HCT116 (cell line): ENCODE measurements at regions not wholly inside any gene's neighbourhood (a gene's known extent, or its start where the extent isn't known, plus 50 kb on each side); places are given as distances from the start of the nearest gene placed in this dataset.
"Not testable (repeated sequence)": the region's sequence is repeated elsewhere in the genome, so short reads cannot be mapped to it uniquely, and the experiment has no call there.

Experiments
- CEBPB ChIP-seq: IDR thresholded peaks from 2 replicates; pipeline ENCODE4 v1.6.1; 2012; ENCODE audit warnings: low read depth
- CTCF ChIP-seq, 3 experiments: fragments of 200-600 bp in 1 of 3; sonication (generic) in 1 of 3; IDR thresholded peaks in 2 of 3; conservative IDR thresholded peaks in 1 of 3; 2 replicates each; pipeline ENCODE4 v1.5.1; 2012 to 2017; ENCODE audit warnings: low read depth in 2 of 3, low read length in 2 of 3, antibody characterized with exemption in 1 of 3, borderline replicate concordance in 1 of 3, control low read depth in 1 of 3, mild to moderate bottlenecking in 1 of 3, mixed read lengths in 1 of 3, mixed run types in 1 of 3, moderate library complexity in 1 of 3; ENCODE audit not compliant: insufficient read depth in 1 of 3
- EGR1 ChIP-seq: IDR thresholded peaks from 2 replicates; pipeline ENCODE4 v1.6.1; 2012; ENCODE audit warnings: low read depth
- EZH2 ChIP-seq: fragments of 200-600 bp; sonication (generic); IDR thresholded peaks from 2 replicates; pipeline ENCODE4 v1.6.1; 2017; ENCODE audit warnings: antibody characterized with exemption, mixed run types
- EZH2phosphoT487 ChIP-seq: fragments of 200-600 bp; IDR thresholded peaks from 2 replicates; pipeline ENCODE4 v1.6.1; 2018; ENCODE audit warnings: antibody characterized with exemption, borderline replicate concordance
- FOSL1 ChIP-seq: IDR thresholded peaks from 2 replicates; pipeline ENCODE4 v1.6.1; 2012; ENCODE audit warnings: low read depth
- MAX ChIP-seq: IDR thresholded peaks from 2 replicates; pipeline ENCODE4 v1.6.1; 2012
- POLR2A ChIP-seq: IDR thresholded peaks from 2 replicates; pipeline ENCODE4 v1.7.0; 2011; ENCODE audit warnings: borderline replicate concordance; ENCODE audit not compliant: insufficient read depth, insufficient read length; ENCODE audit errors: extremely low read depth
- POLR2AphosphoS5 ChIP-seq: IDR thresholded peaks from 2 replicates; pipeline ENCODE4 v1.6.1; 2011; ENCODE audit warnings: mild to moderate bottlenecking, low read depth, low read length, moderate library complexity
- RAD21 ChIP-seq: IDR thresholded peaks from 2 replicates; pipeline ENCODE4 v1.6.1; 2012; ENCODE audit warnings: low read depth, mild to moderate bottlenecking
- REST ChIP-seq: IDR thresholded peaks from 2 replicates; pipeline ENCODE4 v1.6.1; 2012; ENCODE audit warnings: low read depth
- SRF ChIP-seq: IDR thresholded peaks from 2 replicates; pipeline ENCODE4 v1.6.1; 2012; ENCODE audit warnings: low read depth
- ZNF274 ChIP-seq: fragments of 200-500 bp; sonication (Bioruptor generic); IDR thresholded peaks from 2 replicates; pipeline ENCODE4 v1.6.1; 2014; ENCODE audit warnings: mild to moderate bottlenecking, low read depth, low read length, inconsistent platforms

- not testable (repeated sequence) for TF ChIP-seq POLR2AphosphoS5; CTCF (IDR thresholded peaks at IDR 0.05 in 2 of 3, conservative IDR thresholded peaks at IDR 0.05 in 1 of 3; ENCODE audit: borderline replicate concordance in 1 of 3, insufficient read depth in 1 of 3, low read depth in 2 of 3, low read length in 2 of 3); FOSL1; ZNF274; POLR2A; SRF; EZH2; CEBPB; REST; MAX; RAD21; EGR1; EZH2phosphoT487
These were observed 146.2 kb upstream of the C1QTNF3 start for GRCh38 chr5:34189246-34189645.
